CD14-positive monocyte (primary cell): ENCODE measurements at regions not wholly inside any gene's neighbourhood (a gene's known extent, or its start where the extent isn't known, plus 50 kb on each side); places are given as distances from the start of the nearest gene placed in this dataset.

ENCODE experiments used
- DNase-seq, 3 donors: peaks; one replicate each; pipeline ENCODE4 v3.0.0-alpha.2; 2011 to 2022
- H2AFZ ChIP-seq: 2 replicates; pipeline ENCODE4 v1.6.0; 2012; ENCODE audit warnings: mild to moderate bottlenecking, low read depth, low read length, inconsistent platforms; ENCODE audit not compliant: insufficient read depth, poor library complexity, severe bottlenecking
- H3K27ac ChIP-seq, 2 donors: 1 replicate in 1 of 2; 2 replicates in 1 of 2; pipeline ENCODE4 v1.5.1; 2012 to 2013; ENCODE audit warnings: low read length in 2 of 2, control low read depth in 1 of 2, inconsistent platforms in 1 of 2, low read depth in 1 of 2, mild to moderate bottlenecking in 1 of 2
- H3K27me3 ChIP-seq, 2 donors: one replicate each; pipeline versions ENCODE4 v1.6.0 to v1.6.1; 2011 to 2013; ENCODE audit warnings: low read length in 2 of 2; ENCODE audit not compliant: control insufficient read depth in 2 of 2, insufficient read depth in 2 of 2
- H3K36me3 ChIP-seq, 2 donors: replicated peaks in 1 of 2; 1 replicate in 1 of 2; 2 replicates in 1 of 2; pipeline versions ENCODE4 v1.5.1 to v1.6.1; 2012 to 2013; ENCODE audit warnings: low read length in 2 of 2, control low read depth in 1 of 2, inconsistent platforms in 1 of 2, mild to moderate bottlenecking in 1 of 2; ENCODE audit not compliant: insufficient read depth in 2 of 2, control insufficient read depth in 1 of 2
- H3K4me1 ChIP-seq, 2 donors: 1 replicate in 1 of 2; 2 replicates in 1 of 2; pipeline versions ENCODE4 v1.5.1 to v1.6.1; 2012 to 2013; ENCODE audit warnings: low read length in 2 of 2, control low read depth in 1 of 2, inconsistent platforms in 1 of 2, mild to moderate bottlenecking in 1 of 2, moderate library complexity in 1 of 2; ENCODE audit not compliant: insufficient read depth in 2 of 2, control insufficient read depth in 1 of 2
- H3K4me2 ChIP-seq: replicated peaks from 2 replicates; pipeline ENCODE3; 2012; ENCODE audit warnings: low read length, moderate library complexity, mild to moderate bottlenecking; ENCODE audit not compliant: poor library complexity, severe bottlenecking; ENCODE audit errors: extremely low read depth
- H3K4me3 ChIP-seq, 3 experiments: fragments of 200-600 bp in 1 of 3; sonication (generic) in 1 of 3; replicated peaks in 1 of 3; 1 replicate in 2 of 3; 2 replicates in 1 of 3; pipeline ENCODE4 v1.5.1; 2011 to 2013; ENCODE audit warnings: low read length in 3 of 3, mild to moderate bottlenecking in 3 of 3, control low read depth in 2 of 3, low read depth in 2 of 3, inconsistent platforms in 1 of 3, moderate library complexity in 1 of 3
- H3K79me2 ChIP-seq: 2 replicates; pipeline ENCODE4 v1.6.0; 2012; ENCODE audit warnings: mild to moderate bottlenecking, control low read depth, inconsistent platforms, low read length, moderate library complexity; ENCODE audit not compliant: insufficient read depth
- H3K9ac ChIP-seq: 2 replicates; pipeline ENCODE4 v1.6.0; 2017; ENCODE audit warnings: low read length, mild to moderate bottlenecking; ENCODE audit not compliant: insufficient read depth, poor library complexity, severe bottlenecking
- H3K9me3 ChIP-seq, 2 donors: replicated peaks in 1 of 2; 1 replicate in 1 of 2; 2 replicates in 1 of 2; pipeline versions ENCODE4 v1.5.1 to v1.6.1; 2012 to 2013; ENCODE audit warnings: low read length in 2 of 2, control low read depth in 1 of 2; ENCODE audit not compliant: control insufficient read depth in 1 of 2, insufficient read depth in 1 of 2
- H4K20me1 ChIP-seq: 2 replicates; pipeline ENCODE4 v1.6.0; 2012; ENCODE audit warnings: mild to moderate bottlenecking, low read length, control low read depth, moderate library complexity; ENCODE audit not compliant: insufficient read depth
- H3K27ac Mint-ChIP-seq, 7 donors: one replicate each; pipeline ENCODE4 v1.8.0; 2020; ENCODE audit warnings: mild to moderate bottlenecking in 7 of 7, mixed read lengths in 7 of 7, moderate library complexity in 6 of 7, inconsistent platforms in 2 of 7
- H3K27me3 Mint-ChIP-seq, 3 donors: one replicate each; pipeline ENCODE4 v1.8.0; 2021 to 2022; ENCODE audit warnings: low read depth in 3 of 3, mild to moderate bottlenecking in 3 of 3, mixed read lengths in 3 of 3, moderate library complexity in 3 of 3, inconsistent platforms in 1 of 3
- H3K36me3 Mint-ChIP-seq, 2 donors: one replicate each; pipeline ENCODE4 v1.8.0; 2020; ENCODE audit warnings: mixed read lengths in 2 of 2, inconsistent platforms in 1 of 2, mild to moderate bottlenecking in 1 of 2
- H3K4me1 Mint-ChIP-seq: one replicate; pipeline ENCODE4 v1.8.0; 2020; ENCODE audit warnings: mild to moderate bottlenecking, mixed read lengths
- H3K4me3 Mint-ChIP-seq, 2 donors: one replicate each; pipeline ENCODE4 v1.8.0; 2020; ENCODE audit warnings: mild to moderate bottlenecking in 2 of 2, mixed read lengths in 2 of 2, moderate library complexity in 1 of 2
- H3K9me3 Mint-ChIP-seq, 7 donors: one replicate each; pipeline ENCODE4 v1.8.0; 2020 to 2022; ENCODE audit warnings: mixed read lengths in 7 of 7, mild to moderate bottlenecking in 6 of 7, moderate library complexity in 6 of 7, inconsistent platforms in 2 of 7
- CTCF ChIP-seq: fragments of 200-600 bp; IDR thresholded peaks from one replicate; pipeline ENCODE4 v1.8.0; 2022; ENCODE audit warnings: antibody characterized with exemption, mild to moderate bottlenecking
- WGBS: methylation state at CpG from one replicate; pipeline ENCODE4 v1.1.5; 2013; ENCODE audit warnings: missing lambda C conversion rate; ENCODE audit not compliant: insufficient coverage; 5-methylcytosine and 5-hydroxymethylcytosine counted together
- intact Hi-C, 2 donors: fragments of 100-400 bp; cut with micrococcal nuclease; formaldehyde crosslinking; loops; one replicate each; pipeline versions ENCODE4 v1.15.0 to v1.15.1; 2023

GRCh38 chr4:60891947-60892346 lies 308.2 kb upstream of the ADGRL3 start:
- H3K27me3 ChIP-seq = no peaks in the 10 kb centered on the region
- H3K4me1 ChIP-seq = no peaks in the 10 kb centered on the region
- no peak for TF ChIP-seq CTCF
- H3K27ac ChIP-seq = no peak overlapping the region
- Mint-ChIP-seq H3K4me3 (no peak overlapping the region), H3K27me3 (peaks cover 0 to 1% (median 0%) of the 10 kb centered on the region in 3 donors), H3K27ac (no peak overlapping the region), H3K4me1 (no peaks in the 10 kb centered on the region), H3K36me3 (no peaks in the 10 kb centered on the region), H3K9me3 (peaks cover 0 to 10% (median 0%) of the 10 kb centered on the region in 7 donors)
- DNase-seq = no peak
- intact Hi-C loops = no loop called here
- no peak overlapping the region for H3K4me2 ChIP-seq
- H4K20me1 ChIP-seq = no peaks in the 10 kb centered on the region
- no peak overlapping the region for H3K4me3 ChIP-seq
- no peaks in the 10 kb centered on the region for H3K9me3 ChIP-seq
- no peaks in the 10 kb centered on the region for H3K36me3 ChIP-seq
- no peak overlapping the region for H3K9ac ChIP-seq
- no peaks in the 10 kb centered on the region for H3K79me2 ChIP-seq
- no peak overlapping the region for H2AFZ ChIP-seq

- no peaks in the 10 kb centered on the region for H3K36me3 Mint-ChIP-seq
- no peak for DNase-seq
- Histone ChIP-seq H3K4me1 (no peaks in the 10 kb centered on the region), H3K4me2 (no peak overlapping the region), H2AFZ (no peak overlapping the region), H3K27ac (no peak overlapping the region), H3K9me3 (no peaks in the 10 kb centered on the region), H3K36me3 (no peaks in the 10 kb centered on the region), H3K9ac (no peak overlapping the region), H3K79me2 (no peaks in the 10 kb centered on the region), H3K27me3 (no peaks in the 10 kb centered on the region), H4K20me1 (no peaks in the 10 kb centered on the region), H3K4me3 (no peak overlapping the region)
- H3K27ac Mint-ChIP-seq = no peak overlapping the region
- TF ChIP-seq CTCF = no peak
- intact Hi-C loops = no loop called here
- peaks cover 0 to 2% (median 0%) of the 10 kb centered on the region in 3 donors for H3K27me3 Mint-ChIP-seq
- no peaks in the 10 kb centered on the region for H3K4me1 Mint-ChIP-seq
- no CpG with 5 or more reads among the region's 3 CpGs for WGBS
- H3K9me3 Mint-ChIP-seq = peaks cover 0 to 4% (median 2%) of the 10 kb centered on the region in 7 donors
- no peak overlapping the region for H3K4me3 Mint-ChIP-seq
Observed at GRCh38 chr4:60897415-60897814, 302.7 kb upstream of the ADGRL3 start.
